AG10803 (cell line): ENCODE measurements at regions not wholly inside any gene's neighbourhood (a gene's known extent, or its start where the extent isn't known, plus 50 kb on each side); places are given as distances from the start of the nearest gene placed in this dataset.

ENCODE experiments used
- DNase-seq: peaks from one replicate; pipeline ENCODE4 v3.0.0; 2010; ENCODE audit warnings: low read depth
- H3K4me3 ChIP-seq: 2 replicates; pipeline ENCODE4 v1.5.1; 2011; ENCODE audit warnings: mild to moderate bottlenecking, low read length, control low read depth
- CTCF ChIP-seq: conservative IDR thresholded peaks from 2 replicates; pipeline ENCODE4 v1.5.1; 2011; ENCODE audit warnings: mild to moderate bottlenecking, low read length, control low read depth, inconsistent platforms

DNA sequence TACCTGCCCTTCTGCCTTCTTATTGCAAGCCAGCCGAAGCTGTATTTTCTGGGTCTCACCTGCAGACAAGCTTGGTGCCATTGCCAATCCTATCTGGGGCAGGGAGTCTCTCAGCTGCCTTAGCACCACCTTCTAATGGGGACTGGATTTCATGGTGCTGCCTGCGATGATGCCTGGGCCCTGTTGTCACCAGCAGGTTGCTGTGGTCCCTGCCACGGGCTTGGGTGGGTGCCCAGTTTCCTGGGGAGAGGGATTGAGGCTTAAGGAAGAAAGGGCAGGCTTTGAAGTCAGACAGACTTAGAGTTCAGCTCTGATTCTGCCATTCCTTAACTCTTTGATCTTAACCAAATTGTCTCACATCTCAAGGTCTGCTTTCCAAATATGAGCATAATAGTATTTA, 87.4 kb upstream of the CD96 start:
- H3K4me3 ChIP-seq, result no peak overlapping the region
- DNase-seq, result no peak
- TF ChIP-seq CTCF, result no peak

DNA sequence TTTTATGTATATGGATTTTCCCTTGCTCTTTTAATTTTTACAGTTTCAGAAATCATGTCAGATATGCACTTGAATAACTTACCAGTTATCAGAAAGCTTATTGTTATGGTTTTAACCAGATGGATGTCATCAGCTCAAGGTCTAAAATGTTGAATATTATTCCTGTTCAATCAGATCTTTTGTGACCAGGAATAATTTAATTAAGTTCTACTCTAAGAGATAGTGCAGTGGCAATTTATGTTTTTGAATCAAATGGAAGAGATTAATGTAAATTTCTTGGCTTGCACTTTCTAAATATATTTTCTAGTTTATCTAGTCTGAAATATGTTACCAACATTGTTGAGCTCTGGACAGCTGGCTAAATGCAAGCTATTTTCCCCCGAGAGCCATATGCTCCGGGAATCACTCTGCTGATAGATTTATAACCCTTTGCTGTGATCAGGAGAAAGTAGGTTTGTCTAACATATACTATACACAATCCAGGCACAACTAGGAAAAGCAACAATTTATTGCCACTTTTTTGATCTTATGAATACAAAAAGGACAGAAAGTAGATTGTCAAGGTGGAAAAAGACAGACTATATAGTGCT, 76.8 kb upstream of the CD96 start:
- H3K4me3 ChIP-seq, result no peak overlapping the region
- TF ChIP-seq CTCF, result no peak
- no peak for DNase-seq

DNA sequence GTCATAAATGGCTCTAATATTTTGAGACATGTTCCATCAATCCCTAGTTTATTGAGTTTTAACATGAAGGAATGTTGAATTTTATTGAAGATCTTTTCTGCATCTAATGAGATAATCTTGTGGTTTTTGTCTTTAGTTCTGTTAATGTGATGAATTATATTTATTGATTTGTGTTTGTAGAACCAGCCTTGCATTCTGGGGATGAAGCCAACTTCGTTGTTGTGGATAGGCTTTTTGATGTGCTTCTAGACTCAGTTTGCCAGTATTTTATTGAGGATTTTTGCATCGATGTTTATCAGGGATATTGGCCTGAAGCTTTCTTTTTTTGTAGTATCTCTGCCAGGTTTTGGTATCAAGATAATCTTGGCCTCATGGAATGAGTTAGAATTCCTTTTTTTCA, 72.0 kb upstream of the CD96 start:
- DNase-seq, result no peak
- no peak for TF ChIP-seq CTCF

GRCh38 chr3:111471831-111472230, 70.2 kb upstream of the CD96 start:
- DNase-seq, result peak; percentile 1
- no peak overlapping the region for H3K4me3 ChIP-seq
- TF ChIP-seq CTCF, result no peak

More for the DNA sequence above, 72.0 kb upstream of the CD96 start:
- no peak overlapping the region for H3K4me3 ChIP-seq

DNA sequence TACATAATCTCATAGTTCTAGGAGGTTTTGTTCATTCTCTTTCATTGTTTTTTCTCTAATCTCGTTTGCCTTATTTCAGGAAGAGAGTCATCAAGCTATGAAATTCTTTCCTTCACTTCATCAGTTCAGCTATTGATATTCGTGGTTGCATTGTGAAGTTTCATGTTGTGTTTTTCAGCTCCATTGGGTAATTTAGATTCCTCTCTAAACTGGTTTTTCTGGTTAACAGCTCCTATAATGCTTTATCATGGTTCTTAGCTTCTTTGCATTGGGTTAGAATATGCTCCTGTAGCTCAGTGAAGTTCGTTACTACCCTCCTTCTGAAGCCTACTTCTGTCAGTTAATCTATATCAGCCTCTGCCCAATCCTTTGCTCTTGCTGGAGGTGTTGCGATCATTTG, 69.4 kb upstream of the CD96 start:
- DNase-seq, result no peak
- no peak for TF ChIP-seq CTCF
- H3K4me3 ChIP-seq, result no peak overlapping the region

- H3K4me3 ChIP-seq, result no peak overlapping the region
- DNase-seq, result no peak
- TF ChIP-seq CTCF, result no peak
Observed at GRCh38 chr3:111473550-111473949, 68.4 kb upstream of the CD96 start.

DNA sequence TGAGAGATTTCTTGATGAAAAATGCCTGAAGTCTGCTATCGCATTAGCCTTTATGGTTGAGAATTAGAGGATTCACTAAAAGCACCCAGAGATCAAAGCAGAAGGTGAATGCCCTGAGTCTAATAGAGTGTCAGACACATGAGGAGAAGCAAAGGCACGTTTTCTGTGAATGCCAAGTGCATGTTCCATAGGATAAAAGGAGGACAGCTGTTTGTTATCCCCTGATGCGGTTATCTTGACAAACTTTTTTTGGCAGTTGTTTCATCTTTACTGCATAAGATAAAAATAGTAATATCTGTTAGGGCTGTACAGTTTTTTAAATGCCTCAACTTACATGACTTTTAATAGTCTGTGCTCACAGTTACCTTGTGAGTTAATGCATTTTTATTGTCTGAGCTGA, 65.3 kb upstream of the CD96 start:
- TF ChIP-seq CTCF, result no peak
- no peak for DNase-seq
- H3K4me3 ChIP-seq, result no peak overlapping the region
